ENCODE measurements at regions not wholly inside any gene's neighbourhood (a gene's known extent, or its start where the extent isn't known, plus 50 kb on each side); places are given as distances from the start of the nearest gene placed in this dataset.

- TF ChIP-seq GATA2 (IDR thresholded peaks at IDR 0.05; ENCODE audit: low read depth, low read length) (no peak), GATA3 (IDR thresholded peaks at IDR 0.05; ENCODE audit: low read depth, low read length) (no peak)
Measured at GRCh38 chr9:115884846-115885245, 268.7 kb upstream of the PAPPA start.

Measured in SH-SY5Y (cell line).